HL-60 (cell line): ENCODE measurements at regions not wholly inside any gene's neighbourhood (a gene's known extent, or its start where the extent isn't known, plus 50 kb on each side); places are given as distances from the start of the nearest gene placed in this dataset.

Source experiments
- DNase-seq, 2 experiments: peaks; one replicate each; pipeline ENCODE4 v3.0.0-alpha.2; 2010 to 2020; ENCODE audit warnings: low read depth in 1 of 2, low spot score in 1 of 2
- H3K27ac ChIP-seq: fragments of 250-450 bp; sonication (Bioruptor Pico); replicated peaks from 2 replicates; pipeline ENCODE4 v1.5.1; 2020; ENCODE audit warnings: mild to moderate bottlenecking, moderate library complexity
- H3K27me3 ChIP-seq: fragments of 250-450 bp; sonication (Bioruptor Pico); 2 replicates; pipeline ENCODE4 v1.5.1; 2021; ENCODE audit warnings: mild to moderate bottlenecking, moderate library complexity; ENCODE audit not compliant: insufficient read depth, poor library complexity, severe bottlenecking
- H3K4me3 ChIP-seq: replicated peaks from 2 replicates; pipeline ENCODE4 v1.5.1; 2011; ENCODE audit warnings: mild to moderate bottlenecking, control low read depth, low read length; ENCODE audit not compliant: insufficient read depth
- CTCF ChIP-seq: IDR thresholded peaks from one replicate; pipeline ENCODE4 v1.5.1; 2011; ENCODE audit warnings: low read length, control low read depth, inconsistent platforms; ENCODE audit not compliant: insufficient read depth
- GABPA ChIP-seq: IDR thresholded peaks from 2 replicates; pipeline ENCODE4 v1.6.1; 2012; ENCODE audit warnings: low read depth
- POLR2AphosphoS5 ChIP-seq: IDR thresholded peaks from 2 replicates; pipeline ENCODE4 v1.6.1; 2012; ENCODE audit warnings: low read depth
- REST ChIP-seq: IDR thresholded peaks from 2 replicates; pipeline ENCODE4 v1.6.1; 2012; ENCODE audit warnings: low read depth; ENCODE audit not compliant: insufficient replicate concordance
- SPI1 ChIP-seq: IDR thresholded peaks from 2 replicates; pipeline ENCODE4 v1.6.1; 2012; ENCODE audit warnings: low read depth, mild to moderate bottlenecking, borderline replicate concordance

- Histone ChIP-seq H3K27ac (no peak overlapping the region), H3K4me3 (no peak overlapping the region), H3K27me3 (no peaks in the 10 kb centered on the region)
- no peak for DNase-seq
- TF ChIP-seq CTCF (no peak), SPI1 (no peak), GABPA (no peak), POLR2AphosphoS5 (no peak), REST (no peak)
Measured at GRCh38 chr3:107992976-107993684, 97.7 kb downstream of the CD47 start.

GRCh38 chr3:107990926-107991325 lies 99.9 kb downstream of the CD47 start:
- Histone ChIP-seq H3K27ac (no peak overlapping the region), H3K27me3 (no peaks in the 10 kb centered on the region), H3K4me3 (no peak overlapping the region)
- TF ChIP-seq GABPA (no peak), REST (no peak), CTCF (no peak), SPI1 (no peak), POLR2AphosphoS5 (no peak)
- no peak for DNase-seq

GRCh38 chr3:107990433-107990832 lies 100.4 kb downstream of the CD47 start:
- no peak for DNase-seq
- H3K27me3 ChIP-seq: no peaks in the 10 kb centered on the region
- TF ChIP-seq REST (no peak), CTCF (no peak), GABPA (no peak), SPI1 (no peak), POLR2AphosphoS5 (no peak)
- no peak overlapping the region for H3K27ac ChIP-seq
- no peak overlapping the region for H3K4me3 ChIP-seq
